ENCODE measurements at regions not wholly inside any gene's neighbourhood (a gene's known extent, or its start where the extent isn't known, plus 50 kb on each side); places are given as distances from the start of the nearest gene placed in this dataset.

- Histone ChIP-seq H3K9ac (ENCODE audit: low read length) (no peak overlapping the region), H3K4me2 (ENCODE audit: low read length) (no peak overlapping the region), H3K4me1 (ENCODE audit: insufficient read depth, low read length, severe bottlenecking) (no peaks in the 10 kb centered on the region), H3F3A (ENCODE audit: insufficient read depth, low read length) (no peaks in the 10 kb centered on the region), H3K27ac (ENCODE audit: low read depth, low read length, poor library complexity, severe bottlenecking) (no peak overlapping the region), H3K79me2 (ENCODE audit: insufficient read depth, low read length) (no peaks in the 10 kb centered on the region), H4K20me1 (ENCODE audit: insufficient read depth, low read length) (no peaks in the 10 kb centered on the region), H3K4me3 (ENCODE audit: low read depth, low read length, poor library complexity, severe bottlenecking) (no peak overlapping the region), H3K9me2 (ENCODE audit: low read depth, low read length) (no peaks in the 10 kb centered on the region), H3K27me3 (ENCODE audit: insufficient read depth, low read length) (no peaks in the 10 kb centered on the region), H3K9me3 (ENCODE audit: low read length) (no peaks in the 10 kb centered on the region), H3K36me3 (ENCODE audit: insufficient read depth, low read length) (no peaks in the 10 kb centered on the region), H2AFZ (ENCODE audit: low read length) (no peak overlapping the region)
- TF ChIP-seq EZH2 (IDR thresholded peaks at IDR 0.05; ENCODE audit: borderline replicate concordance, low read length) = no peak
- TF ChIP-seq CTCF (IDR thresholded peaks at IDR 0.05; ENCODE audit: low read length) = no peak
Measured at GRCh38 chr2:49767316-49767715, 613.0 kb upstream of the FSHR start.

GRCh38 chr2:49755777-49756176 lies 601.5 kb upstream of the FSHR start:
- Histone ChIP-seq H3K4me3 (ENCODE audit: low read depth, low read length, poor library complexity, severe bottlenecking) (no peak overlapping the region), H3F3A (ENCODE audit: insufficient read depth, low read length) (no peaks in the 10 kb centered on the region), H3K9me2 (ENCODE audit: low read depth, low read length) (no peaks in the 10 kb centered on the region), H3K9me3 (ENCODE audit: low read length) (no peaks in the 10 kb centered on the region), H3K4me2 (ENCODE audit: low read length) (no peak overlapping the region), H3K36me3 (ENCODE audit: insufficient read depth, low read length) (no peaks in the 10 kb centered on the region), H4K20me1 (ENCODE audit: insufficient read depth, low read length) (no peaks in the 10 kb centered on the region), H2AFZ (ENCODE audit: low read length) (no peak overlapping the region), H3K27me3 (ENCODE audit: insufficient read depth, low read length) (no peaks in the 10 kb centered on the region), H3K79me2 (ENCODE audit: insufficient read depth, low read length) (no peaks in the 10 kb centered on the region), H3K4me1 (ENCODE audit: insufficient read depth, low read length, severe bottlenecking) (no peaks in the 10 kb centered on the region), H3K27ac (ENCODE audit: low read depth, low read length, poor library complexity, severe bottlenecking) (no peak overlapping the region), H3K9ac (ENCODE audit: low read length) (no peak overlapping the region)
- no peak for TF ChIP-seq CTCF (IDR thresholded peaks at IDR 0.05; ENCODE audit: low read length)
- no peak for TF ChIP-seq EZH2 (IDR thresholded peaks at IDR 0.05; ENCODE audit: borderline replicate concordance, low read length)

DNA sequence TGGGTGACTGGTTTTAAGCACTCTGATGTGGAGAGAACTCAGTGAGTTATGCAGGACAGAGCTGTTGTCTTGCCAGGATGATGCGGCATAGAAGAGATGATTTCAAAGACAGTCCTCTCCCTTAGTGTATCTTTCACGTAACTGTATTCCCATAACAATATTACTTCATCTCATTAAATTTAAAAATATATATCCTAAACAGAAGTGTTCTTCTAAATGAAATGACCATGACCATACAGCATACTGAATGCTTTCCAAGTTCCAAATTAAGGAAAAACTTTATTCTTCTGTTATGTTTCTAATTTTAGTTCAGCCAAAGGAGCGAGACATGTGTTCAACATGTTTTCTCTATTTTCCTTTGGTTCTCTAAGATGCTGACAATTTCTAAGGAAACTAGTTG lies 600.1 kb upstream of the FSHR start:
- Histone ChIP-seq H2AFZ (ENCODE audit: low read length) (no peak overlapping the region), H3K36me3 (ENCODE audit: insufficient read depth, low read length) (no peaks in the 10 kb centered on the region), H3K4me3 (ENCODE audit: low read depth, low read length, poor library complexity, severe bottlenecking) (no peak overlapping the region), H3K27me3 (ENCODE audit: insufficient read depth, low read length) (no peaks in the 10 kb centered on the region), H3K9me3 (ENCODE audit: low read length) (no peaks in the 10 kb centered on the region), H3K9me2 (ENCODE audit: low read depth, low read length) (no peaks in the 10 kb centered on the region), H3K4me2 (ENCODE audit: low read length) (no peak overlapping the region), H3K9ac (ENCODE audit: low read length) (no peak overlapping the region), H3K27ac (ENCODE audit: low read depth, low read length, poor library complexity, severe bottlenecking) (no peak overlapping the region), H3K79me2 (ENCODE audit: insufficient read depth, low read length) (no peaks in the 10 kb centered on the region), H3K4me1 (ENCODE audit: insufficient read depth, low read length, severe bottlenecking) (no peaks in the 10 kb centered on the region), H3F3A (ENCODE audit: insufficient read depth, low read length) (no peaks in the 10 kb centered on the region), H4K20me1 (ENCODE audit: insufficient read depth, low read length) (no peaks in the 10 kb centered on the region)
- TF ChIP-seq EZH2 (IDR thresholded peaks at IDR 0.05; ENCODE audit: borderline replicate concordance, low read length) (no peak), CTCF (IDR thresholded peaks at IDR 0.05; ENCODE audit: low read length) (no peak)

Measured in OCI-LY1 (cell line).